ENCODE measurements at regions not wholly inside any gene's neighbourhood (a gene's known extent, or its start where the extent isn't known, plus 50 kb on each side); places are given as distances from the start of the nearest gene placed in this dataset.

DNA sequence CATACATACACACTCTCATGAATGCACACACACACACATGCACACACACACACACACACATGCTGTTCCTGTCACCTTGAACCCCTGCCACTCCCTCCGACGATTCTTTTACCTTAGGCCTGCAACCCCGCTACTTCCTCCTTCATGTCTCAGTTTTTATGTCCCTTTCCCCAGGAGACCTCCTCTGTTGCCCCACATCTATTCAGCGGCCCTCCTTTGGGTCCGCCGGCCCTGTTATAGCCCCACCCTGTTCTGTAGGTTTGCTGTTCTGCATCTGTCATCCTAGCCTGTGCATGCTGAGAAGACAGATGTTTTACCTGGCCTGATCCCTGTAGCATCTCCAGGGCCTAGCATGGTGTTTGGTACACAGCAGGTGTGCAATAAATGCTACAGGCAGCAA, 161.6 kb upstream of the PCBD1 start:
- TF ChIP-seq, protein P1, sequence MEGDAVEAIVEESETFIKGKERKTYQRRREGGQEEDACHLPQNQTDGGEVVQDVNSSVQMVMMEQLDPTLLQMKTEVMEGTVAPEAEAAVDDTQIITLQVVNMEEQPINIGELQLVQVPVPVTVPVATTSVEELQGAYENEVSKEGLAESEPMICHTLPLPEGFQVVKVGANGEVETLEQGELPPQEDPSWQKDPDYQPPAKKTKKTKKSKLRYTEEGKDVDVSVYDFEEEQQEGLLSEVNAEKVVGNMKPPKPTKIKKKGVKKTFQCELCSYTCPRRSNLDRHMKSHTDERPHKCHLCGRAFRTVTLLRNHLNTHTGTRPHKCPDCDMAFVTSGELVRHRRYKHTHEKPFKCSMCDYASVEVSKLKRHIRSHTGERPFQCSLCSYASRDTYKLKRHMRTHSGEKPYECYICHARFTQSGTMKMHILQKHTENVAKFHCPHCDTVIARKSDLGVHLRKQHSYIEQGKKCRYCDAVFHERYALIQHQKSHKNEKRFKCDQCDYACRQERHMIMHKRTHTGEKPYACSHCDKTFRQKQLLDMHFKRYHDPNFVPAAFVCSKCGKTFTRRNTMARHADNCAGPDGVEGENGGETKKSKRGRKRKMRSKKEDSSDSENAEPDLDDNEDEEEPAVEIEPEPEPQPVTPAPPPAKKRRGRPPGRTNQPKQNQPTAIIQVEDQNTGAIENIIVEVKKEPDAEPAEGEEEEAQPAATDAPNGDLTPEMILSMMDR (IDR thresholded peaks at IDR 0.05) = no peak
- Mint-ChIP-seq H3K9me3 (no peaks in the 10 kb centered on the region), H3K4me3 (no peak overlapping the region), H3K36me3 (ENCODE audit: low read depth) (no peaks in the 10 kb centered on the region), H3K27me3 (peaks cover 13% of the 10 kb centered on the region), H3K27ac (no peak overlapping the region), H3K4me1 (no peaks in the 10 kb centered on the region)
- ChIA-PET CTCF (no interaction called here), POLR2A (no interaction called here)
- ATAC-seq (ENCODE audit: low read depth) (no peak), DNase-seq (no peak)
- intact Hi-C loops (cut with micrococcal nuclease) = no loop called here

DNA sequence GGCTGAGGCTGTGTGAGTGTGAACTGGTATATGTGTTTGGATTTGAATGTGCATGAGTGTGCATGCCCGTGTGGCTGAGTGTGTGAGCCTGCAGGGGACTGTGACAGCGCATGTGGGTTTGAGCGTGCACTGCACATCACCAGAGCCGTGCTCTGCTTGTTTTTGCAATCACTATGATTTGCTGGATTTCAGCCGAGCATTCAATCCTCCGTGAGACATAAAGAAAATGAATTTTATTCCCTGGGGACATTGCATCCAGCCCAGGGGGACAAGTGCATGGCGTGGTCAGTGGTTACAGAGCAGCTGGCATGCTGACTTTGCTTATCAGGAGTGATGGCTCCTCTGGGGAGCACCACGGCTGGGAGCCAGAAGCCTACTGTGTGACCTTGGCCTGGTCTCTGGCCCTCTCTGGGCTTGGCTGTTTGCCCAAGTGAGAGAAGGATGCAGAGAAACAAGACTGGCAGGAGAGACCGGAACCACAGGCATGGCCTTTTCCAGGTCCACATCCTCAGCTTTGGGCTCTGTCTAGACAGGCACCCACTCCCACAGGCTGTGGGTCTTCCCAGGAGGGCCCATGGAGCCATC, 160.2 kb upstream of the UNC5B start:
- Mint-ChIP-seq H3K9me3 (no peaks in the 10 kb centered on the region), H3K4me3 (no peak overlapping the region), H3K27me3 (peaks cover 11% of the 10 kb centered on the region), H3K4me1 (no peaks in the 10 kb centered on the region), H3K36me3 (ENCODE audit: low read depth) (no peaks in the 10 kb centered on the region), H3K27ac (no peak overlapping the region)
- DNase-seq (no peak), ATAC-seq (ENCODE audit: low read depth) (no peak)
- POLR2A ChIA-PET = no interaction called here
- TF ChIP-seq, protein P1 (IDR thresholded peaks at IDR 0.05) = no peak
- intact Hi-C loops (cut with micrococcal nuclease) = no loop called here
- CTCF ChIA-PET = no interaction called here

DNA sequence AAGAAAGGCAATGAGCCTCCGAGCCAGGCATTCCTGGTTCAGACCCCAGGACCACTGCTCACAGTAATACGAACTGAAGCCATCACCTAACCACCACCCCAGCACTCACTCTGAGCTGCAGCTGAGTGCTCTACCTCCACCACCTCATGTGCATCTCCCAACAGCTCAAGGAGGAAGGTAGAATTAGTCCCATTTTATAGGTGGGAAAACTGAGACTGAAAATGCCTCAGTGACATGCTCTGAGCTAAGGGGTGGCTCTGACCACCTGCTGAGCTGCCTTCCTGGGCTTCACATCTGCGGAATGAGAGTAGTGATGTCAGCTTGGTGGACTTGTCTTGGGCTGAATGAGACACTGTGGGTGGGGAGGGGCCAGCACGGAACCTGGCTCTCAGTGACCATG, 159.7 kb upstream of the UNC5B start:
- no peak for DNase-seq
- TF ChIP-seq, protein P1 (IDR thresholded peaks at IDR 0.05) = no peak
- Mint-ChIP-seq H3K27ac (no peak overlapping the region), H3K9me3 (no peaks in the 10 kb centered on the region), H3K4me1 (no peaks in the 10 kb centered on the region), H3K36me3 (ENCODE audit: low read depth) (no peaks in the 10 kb centered on the region), H3K27me3 (peaks cover 11% of the 10 kb centered on the region), H3K4me3 (no peak overlapping the region)
- CTCF ChIA-PET = no interaction called here
- POLR2A ChIA-PET = no interaction called here
- ATAC-seq (ENCODE audit: low read depth) = no peak
- intact Hi-C loops (cut with micrococcal nuclease) = no loop called here

DNA sequence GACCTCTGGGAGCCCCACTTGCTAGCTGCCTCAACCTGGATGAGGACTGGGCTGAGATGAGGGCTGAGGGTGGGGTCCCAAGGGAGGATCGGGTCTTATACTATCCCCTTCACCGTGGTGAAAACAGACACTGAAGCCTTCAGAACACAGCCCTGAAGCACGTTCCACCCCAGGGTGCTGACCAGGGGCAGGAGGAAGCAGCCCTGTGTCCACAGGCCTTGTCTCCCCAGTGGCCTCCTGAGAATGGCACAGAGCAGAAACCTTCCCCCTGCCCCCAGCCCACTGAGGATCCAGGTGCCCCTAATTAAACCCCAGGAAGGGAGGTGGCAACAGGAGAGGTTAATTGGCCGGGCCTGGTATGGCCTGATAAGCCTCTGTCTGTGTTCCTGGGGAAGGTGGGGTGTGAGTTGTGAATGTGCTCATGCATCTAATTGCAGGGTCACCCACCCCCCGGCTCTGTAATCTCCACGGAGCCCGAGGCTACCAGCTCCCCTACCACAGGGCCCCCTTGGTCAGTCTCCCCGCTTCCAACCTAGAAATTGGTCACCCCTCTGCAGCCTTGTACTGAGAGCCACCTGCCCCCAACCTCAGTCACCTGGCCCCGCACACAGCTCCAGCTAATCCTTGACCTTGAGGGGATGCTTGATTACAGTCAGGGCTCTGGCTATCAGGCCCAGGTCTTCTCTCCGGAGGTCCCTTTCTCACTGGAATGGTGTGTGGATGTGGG, 159.0 kb upstream of the UNC5B start:
- POLR2A ChIA-PET = no interaction called here

DNA sequence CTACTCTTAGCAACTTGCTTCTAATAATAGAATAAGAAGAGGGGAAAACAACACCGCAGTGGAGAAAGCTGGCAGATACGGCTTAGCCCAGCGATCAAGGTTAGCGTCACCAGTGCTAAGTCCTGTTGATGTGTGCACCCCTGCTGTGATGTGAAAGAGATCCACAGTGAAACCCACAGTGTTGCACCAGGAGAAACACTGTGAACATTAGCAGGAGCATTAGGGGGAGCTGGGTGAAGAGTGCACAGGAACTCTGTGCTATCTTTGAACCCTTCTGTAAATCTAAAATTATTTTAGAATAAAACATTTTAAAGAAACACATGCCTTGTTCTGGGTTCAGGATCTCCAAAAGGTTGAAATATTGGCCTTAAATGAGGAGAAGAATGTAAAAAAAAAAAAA, 154.1 kb upstream of the UNC5B start:
- no peak for DNase-seq
- no peak for ATAC-seq (ENCODE audit: low read depth)
- Mint-ChIP-seq H3K27me3 (no peaks in the 10 kb centered on the region), H3K9me3 (no peaks in the 10 kb centered on the region), H3K36me3 (ENCODE audit: low read depth) (no peaks in the 10 kb centered on the region), H3K27ac (no peak overlapping the region), H3K4me1 (no peaks in the 10 kb centered on the region), H3K4me3 (no peak overlapping the region)
- CTCF ChIA-PET = no interaction called here
- POLR2A ChIA-PET = no interaction called here
- intact Hi-C loops (cut with micrococcal nuclease) = no loop called here
- TF ChIP-seq, protein P1 (IDR thresholded peaks at IDR 0.05) = no peak

More for the DNA sequence above, 159.0 kb upstream of the UNC5B start:
- H3K27ac Mint-ChIP-seq = no peak overlapping the region
- no peaks in the 10 kb centered on the region for H3K36me3 Mint-ChIP-seq (ENCODE audit: low read depth)
- intact Hi-C loops (cut with micrococcal nuclease) = no loop called here
- peaks cover 11% of the 10 kb centered on the region for H3K27me3 Mint-ChIP-seq
- ATAC-seq (ENCODE audit: low read depth) (no peak), DNase-seq (no peak)
- CTCF ChIA-PET = no interaction called here
- TF ChIP-seq, protein P1 (IDR thresholded peaks at IDR 0.05) = no peak
- no peak overlapping the region for H3K4me3 Mint-ChIP-seq
- no peaks in the 10 kb centered on the region for H3K4me1 Mint-ChIP-seq
- H3K9me3 Mint-ChIP-seq = no peaks in the 10 kb centered on the region
